ENCODE measurements at regions not wholly inside any gene's neighbourhood (a gene's known extent, or its start where the extent isn't known, plus 50 kb on each side); places are given as distances from the start of the nearest gene placed in this dataset.
"Not testable (repeated sequence)": the region's sequence is repeated elsewhere in the genome, so short reads cannot be mapped to it uniquely, and the experiment has no call there.

- ATAC-seq (peak; percentile 81), DNase-seq (no peak)
- no peak overlapping the region for H3K4me3 ChIP-seq
- no peaks in the 10 kb centered on the region for H3K9me3 ChIP-seq
- TF ChIP-seq CTCF (IDR thresholded peaks at IDR 0.05), result no peak
- H3K36me3 ChIP-seq (ENCODE audit: low read depth), result no peaks in the 10 kb centered on the region
- intact Hi-C loops (cut with DNase I, micrococcal nuclease), result no loop called here
- H3K4me1 ChIP-seq (ENCODE audit: low read depth), result peaks cover 11% of the 10 kb centered on the region
These were observed 61.8 kb upstream of the ZC3H15 start for GRCh38 chr2:186424265-186424664.

- H3K9me3 ChIP-seq, result no peaks in the 10 kb centered on the region
- H3K36me3 ChIP-seq (ENCODE audit: low read depth), result no peaks in the 10 kb centered on the region
- DNase-seq (no peak), ATAC-seq (no peak)
- H3K4me1 ChIP-seq (ENCODE audit: low read depth), result peaks cover 11% of the 10 kb centered on the region
- no peak for TF ChIP-seq CTCF (IDR thresholded peaks at IDR 0.05)
- no peak overlapping the region for H3K4me3 ChIP-seq
- intact Hi-C loops (cut with DNase I, micrococcal nuclease), result no loop called here
These were observed 60.5 kb upstream of the ZC3H15 start for GRCh38 chr2:186425576-186425975.

- Histone ChIP-seq H3K4me3 (no peak overlapping the region), H3K9me3 (no peaks in the 10 kb centered on the region), H3K36me3 (ENCODE audit: low read depth) (no peaks in the 10 kb centered on the region), H3K4me1 (ENCODE audit: low read depth) (peaks cover 11% of the 10 kb centered on the region)
- ATAC-seq (no peak), DNase-seq (no peak)
- no peak for TF ChIP-seq CTCF (IDR thresholded peaks at IDR 0.05)
- intact Hi-C loops (cut with DNase I, micrococcal nuclease), result no loop called here
These were observed 59.7 kb upstream of the ZC3H15 start for GRCh38 chr2:186426153-186427016.

GRCh38 chr2:186427017-186427350, 59.1 kb upstream of the ZC3H15 start:
- DNase-seq; ATAC-seq; H3K36me3 ChIP-seq (ENCODE audit: low read depth); H3K9me3 ChIP-seq; H3K4me3 ChIP-seq; intact Hi-C loops (cut with DNase I, micrococcal nuclease): not testable (repeated sequence)
- H3K4me1 ChIP-seq (ENCODE audit: low read depth), result peaks cover 11% of the 10 kb centered on the region

GRCh38 chr2:186427970-186428369, 58.1 kb upstream of the ZC3H15 start:
- no peak for TF ChIP-seq CTCF (IDR thresholded peaks at IDR 0.05)
- Histone ChIP-seq H3K9me3 (no peaks in the 10 kb centered on the region), H3K36me3 (ENCODE audit: low read depth) (no peaks in the 10 kb centered on the region), H3K4me1 (ENCODE audit: low read depth) (peaks cover 11% of the 10 kb centered on the region), H3K4me3 (no peak overlapping the region)
- no peak for ATAC-seq
- DNase-seq, result no peak
- intact Hi-C loops (cut with DNase I, micrococcal nuclease), result no loop called here

GRCh38 chr2:186429104-186429503, 57.0 kb upstream of the ZC3H15 start:
- ATAC-seq (no peak), DNase-seq (no peak)
- TF ChIP-seq CTCF (IDR thresholded peaks at IDR 0.05), result no peak
- Histone ChIP-seq H3K4me1 (ENCODE audit: low read depth) (no peaks in the 10 kb centered on the region), H3K4me3 (no peak overlapping the region), H3K9me3 (no peaks in the 10 kb centered on the region), H3K36me3 (ENCODE audit: low read depth) (no peaks in the 10 kb centered on the region)
- intact Hi-C loops (cut with DNase I, micrococcal nuclease), result no loop called here
